Ishikawa (cell line): ENCODE measurements at regions not wholly inside any gene's neighbourhood (a gene's known extent, or its start where the extent isn't known, plus 50 kb on each side); places are given as distances from the start of the nearest gene placed in this dataset.

Source experiments
- CEBPB ChIP-seq: IDR thresholded peaks from 2 replicates; pipeline ENCODE4 v1.6.1; 2012
- CREB1 ChIP-seq: IDR thresholded peaks from 2 replicates; pipeline ENCODE4 v1.6.1; 2012; ENCODE audit warnings: low read depth
- EGR1 ChIP-seq: IDR thresholded peaks from 2 replicates; pipeline ENCODE4 v1.6.1; 2012
- EP300 ChIP-seq: IDR thresholded peaks from 2 replicates; pipeline ENCODE4 v1.6.1; 2012; ENCODE audit warnings: borderline replicate concordance
- FOXM1 ChIP-seq: IDR thresholded peaks from 2 replicates; pipeline ENCODE4 v1.6.1; 2012; ENCODE audit warnings: low read depth, borderline replicate concordance
- NFIC ChIP-seq: IDR thresholded peaks from 2 replicates; pipeline ENCODE4 v1.6.1; 2012
- RAD21 ChIP-seq: IDR thresholded peaks from 2 replicates; pipeline ENCODE4 v1.6.1; 2012; ENCODE audit warnings: low read depth
- TAF1 ChIP-seq: IDR thresholded peaks from 2 replicates; pipeline ENCODE4 v1.6.1; 2012; ENCODE audit warnings: low read depth, mild to moderate bottlenecking
- TCF12 ChIP-seq: IDR thresholded peaks from 2 replicates; pipeline ENCODE4 v1.6.1; 2012; ENCODE audit warnings: low read depth
- TEAD4 ChIP-seq: IDR thresholded peaks from 2 replicates; pipeline ENCODE4 v1.6.1; 2012
- YY1 ChIP-seq: IDR thresholded peaks from 2 replicates; pipeline ENCODE4 v1.6.1; 2012; ENCODE audit warnings: low read depth
- ZBTB7A ChIP-seq: IDR thresholded peaks from 2 replicates; pipeline ENCODE4 v1.6.1; 2012; ENCODE audit warnings: low read depth
- TF ChIP-seq, protein P1 (sequence below): IDR thresholded peaks from 2 replicates; pipeline ENCODE4 v1.6.1; 2012
- TF ChIP-seq, protein P2 (sequence below): IDR thresholded peaks from 2 replicates; pipeline ENCODE4 v1.6.1; 2012; ENCODE audit warnings: low read depth, mild to moderate bottlenecking
- TF ChIP-seq, protein P3 (sequence below): IDR thresholded peaks from 2 replicates; pipeline ENCODE4 v1.6.1; 2012

DNA sequence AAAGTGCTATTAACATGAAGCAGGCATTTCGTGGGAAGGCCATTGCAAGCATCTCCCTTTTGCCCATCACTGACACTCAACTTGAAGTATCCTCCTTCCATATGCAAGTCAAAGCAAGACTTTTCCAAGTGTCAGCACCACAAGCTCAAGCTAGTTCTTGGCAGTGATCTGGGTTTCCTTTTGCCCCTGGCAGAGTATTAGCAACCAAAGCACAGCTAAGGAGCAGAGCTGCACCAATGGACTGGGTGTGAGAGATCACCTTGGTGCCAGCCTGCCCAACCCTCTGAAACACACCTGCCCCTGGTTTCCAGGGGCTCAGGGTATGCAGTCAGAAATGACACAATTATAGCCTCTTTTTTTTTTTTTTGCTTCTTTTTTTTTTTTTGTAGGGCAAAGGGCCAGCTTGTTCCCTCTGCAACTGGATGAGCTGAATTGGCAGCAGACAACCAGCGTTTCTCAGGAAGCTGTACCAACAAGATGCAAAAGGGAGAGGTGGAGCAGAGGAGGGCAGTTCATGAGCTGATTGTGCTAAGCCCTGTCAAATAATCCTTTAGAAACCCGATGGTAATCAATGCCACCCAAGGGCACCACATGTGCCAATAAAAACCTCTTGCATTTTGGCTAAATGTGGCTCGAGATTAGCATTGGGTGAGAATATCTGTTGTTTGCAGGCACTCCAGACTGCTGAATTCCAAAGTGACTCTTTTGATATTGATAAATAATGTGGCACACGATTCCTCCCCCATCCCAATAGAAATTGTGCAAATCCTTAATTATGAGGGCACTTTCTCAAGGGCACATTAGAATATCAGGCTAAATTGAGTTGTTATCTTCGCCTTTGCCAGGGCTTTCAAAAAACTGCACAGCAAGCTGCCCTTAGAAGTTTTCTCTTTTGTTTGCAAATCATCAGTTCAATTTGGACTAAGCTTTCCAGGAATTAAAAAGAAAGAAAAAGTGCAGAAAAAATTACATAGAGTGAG, 192.4 kb downstream of the GAS1 start:
- TF ChIP-seq TCF12 (no peak), CREB1 (no peak), YY1 (no peak), NFIC (no peak)

DNA sequence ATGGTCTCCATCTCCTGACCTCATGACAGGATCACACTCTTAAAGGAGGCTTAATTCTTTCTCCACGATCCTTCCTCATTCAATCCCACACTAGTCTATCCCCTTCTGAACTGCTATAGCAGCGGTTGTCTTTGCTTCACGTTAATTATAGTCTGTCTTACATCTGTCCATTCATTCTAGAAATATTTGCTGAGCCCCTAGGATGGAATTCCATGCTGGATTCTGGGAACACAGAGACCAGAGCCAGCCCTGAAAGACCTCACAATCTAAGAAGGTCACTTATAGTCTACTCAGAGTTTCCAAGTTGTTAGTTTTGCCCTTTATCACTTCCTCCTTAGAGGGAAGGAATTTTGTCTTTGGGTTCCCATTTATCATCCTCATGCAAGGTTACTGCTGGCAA, 193.5 kb downstream of the GAS1 start:
- TF ChIP-seq EP300 = no peak
- TF ChIP-seq RAD21 = no peak
- TF ChIP-seq, protein P1, sequence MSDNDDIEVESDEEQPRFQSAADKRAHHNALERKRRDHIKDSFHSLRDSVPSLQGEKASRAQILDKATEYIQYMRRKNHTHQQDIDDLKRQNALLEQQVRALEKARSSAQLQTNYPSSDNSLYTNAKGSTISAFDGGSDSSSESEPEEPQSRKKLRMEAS = no peak
- TF ChIP-seq, protein P2, sequence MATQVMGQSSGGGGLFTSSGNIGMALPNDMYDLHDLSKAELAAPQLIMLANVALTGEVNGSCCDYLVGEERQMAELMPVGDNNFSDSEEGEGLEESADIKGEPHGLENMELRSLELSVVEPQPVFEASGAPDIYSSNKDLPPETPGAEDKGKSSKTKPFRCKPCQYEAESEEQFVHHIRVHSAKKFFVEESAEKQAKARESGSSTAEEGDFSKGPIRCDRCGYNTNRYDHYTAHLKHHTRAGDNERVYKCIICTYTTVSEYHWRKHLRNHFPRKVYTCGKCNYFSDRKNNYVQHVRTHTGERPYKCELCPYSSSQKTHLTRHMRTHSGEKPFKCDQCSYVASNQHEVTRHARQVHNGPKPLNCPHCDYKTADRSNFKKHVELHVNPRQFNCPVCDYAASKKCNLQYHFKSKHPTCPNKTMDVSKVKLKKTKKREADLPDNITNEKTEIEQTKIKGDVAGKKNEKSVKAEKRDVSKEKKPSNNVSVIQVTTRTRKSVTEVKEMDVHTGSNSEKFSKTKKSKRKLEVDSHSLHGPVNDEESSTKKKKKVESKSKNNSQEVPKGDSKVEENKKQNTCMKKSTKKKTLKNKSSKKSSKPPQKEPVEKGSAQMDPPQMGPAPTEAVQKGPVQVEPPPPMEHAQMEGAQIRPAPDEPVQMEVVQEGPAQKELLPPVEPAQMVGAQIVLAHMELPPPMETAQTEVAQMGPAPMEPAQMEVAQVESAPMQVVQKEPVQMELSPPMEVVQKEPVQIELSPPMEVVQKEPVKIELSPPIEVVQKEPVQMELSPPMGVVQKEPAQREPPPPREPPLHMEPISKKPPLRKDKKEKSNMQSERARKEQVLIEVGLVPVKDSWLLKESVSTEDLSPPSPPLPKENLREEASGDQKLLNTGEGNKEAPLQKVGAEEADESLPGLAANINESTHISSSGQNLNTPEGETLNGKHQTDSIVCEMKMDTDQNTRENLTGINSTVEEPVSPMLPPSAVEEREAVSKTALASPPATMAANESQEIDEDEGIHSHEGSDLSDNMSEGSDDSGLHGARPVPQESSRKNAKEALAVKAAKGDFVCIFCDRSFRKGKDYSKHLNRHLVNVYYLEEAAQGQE = no peak
- no peak for TF ChIP-seq TEAD4
- TF ChIP-seq, protein P3, sequence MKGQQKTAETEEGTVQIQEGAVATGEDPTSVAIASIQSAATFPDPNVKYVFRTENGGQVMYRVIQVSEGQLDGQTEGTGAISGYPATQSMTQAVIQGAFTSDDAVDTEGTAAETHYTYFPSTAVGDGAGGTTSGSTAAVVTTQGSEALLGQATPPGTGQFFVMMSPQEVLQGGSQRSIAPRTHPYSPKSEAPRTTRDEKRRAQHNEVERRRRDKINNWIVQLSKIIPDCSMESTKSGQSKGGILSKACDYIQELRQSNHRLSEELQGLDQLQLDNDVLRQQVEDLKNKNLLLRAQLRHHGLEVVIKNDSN = no peak
- no peak for TF ChIP-seq ZBTB7A
- no peak for TF ChIP-seq CREB1
- no peak for TF ChIP-seq CEBPB
- no peak for TF ChIP-seq FOXM1
- no peak for TF ChIP-seq NFIC
- TF ChIP-seq TCF12 = no peak
- TF ChIP-seq TAF1 = no peak
- TF ChIP-seq EGR1 = no peak
- no peak for TF ChIP-seq YY1

DNA sequence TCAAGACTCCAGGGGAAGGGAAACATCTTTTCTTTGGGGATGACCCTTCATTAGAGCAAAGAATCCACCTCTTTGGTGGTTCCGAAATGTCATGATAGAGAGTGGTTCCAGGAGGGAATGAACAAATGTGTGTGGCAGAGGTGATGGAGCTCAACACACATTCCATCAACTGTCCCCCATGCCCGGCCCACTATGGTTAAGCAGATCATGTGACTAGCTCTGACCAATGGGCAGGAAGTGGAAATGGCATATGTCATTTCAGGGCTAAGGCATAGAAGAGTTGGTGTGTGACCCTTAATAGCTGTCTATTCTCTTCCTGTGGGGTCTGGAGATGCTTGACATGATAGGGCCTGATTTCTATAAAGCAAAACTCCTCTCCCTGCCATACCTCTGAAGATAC, 194.6 kb downstream of the GAS1 start:
- TF ChIP-seq TCF12 (no peak), NFIC (no peak), FOXM1 (no peak), EGR1 (no peak), ZBTB7A (no peak), TEAD4 (no peak), TAF1 (no peak), RAD21 (no peak), CREB1 (no peak), EP300 (no peak), YY1 (no peak), CEBPB (no peak)
- TF ChIP-seq, protein P2 = no peak
- TF ChIP-seq, protein P3 = no peak
- TF ChIP-seq, protein P1 = no peak

DNA sequence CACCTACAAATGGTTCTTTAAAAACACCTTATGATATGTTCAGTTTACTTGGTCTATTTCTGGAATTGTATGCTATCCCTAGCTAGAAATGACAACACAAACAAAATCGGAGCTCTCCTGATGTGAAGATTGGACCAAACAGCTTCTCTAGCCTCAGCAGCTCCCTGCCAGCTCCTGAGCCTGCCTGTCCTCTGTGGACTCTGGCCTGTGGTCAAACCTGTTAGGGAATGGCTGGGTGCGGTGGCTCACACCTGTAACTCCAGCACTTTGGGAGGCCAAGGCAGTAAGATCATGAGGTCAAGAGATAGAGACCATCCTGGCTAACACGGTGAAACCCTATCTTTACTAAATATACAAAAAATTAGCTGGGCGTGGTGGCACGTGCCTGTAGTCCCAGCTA, 195.3 kb downstream of the GAS1 start:
- TF ChIP-seq, protein P2 = no peak
- no peak for TF ChIP-seq FOXM1
- no peak for TF ChIP-seq TCF12
- no peak for TF ChIP-seq TAF1
- no peak for TF ChIP-seq EGR1
- TF ChIP-seq, protein P3 = no peak
- no peak for TF ChIP-seq NFIC
- no peak for TF ChIP-seq TEAD4
